Mesenchymal stem cell (in vitro differentiated cells and primary cell): ENCODE measurements at regions not wholly inside any gene's neighbourhood (a gene's known extent, or its start where the extent isn't known, plus 50 kb on each side); places are given as distances from the start of the nearest gene placed in this dataset.

Source experiments
- DNase-seq: peaks from one replicate; pipeline ENCODE4 v3.0.0-alpha.2; 2013
- H2AFZ ChIP-seq: one replicate; pipeline ENCODE4 v1.6.1; 2013; ENCODE audit warnings: low read depth, mild to moderate bottlenecking, control low read depth, inconsistent platforms, low read length, moderate library complexity
- H2AK5ac ChIP-seq: 2 replicates; pipeline ENCODE4 v1.6.1; 2013; ENCODE audit warnings: low read length, moderate library complexity, mild to moderate bottlenecking, inconsistent platforms; ENCODE audit not compliant: severe bottlenecking
- H2BK120ac ChIP-seq: one replicate; pipeline ENCODE4 v1.6.1; 2013; ENCODE audit warnings: low read depth, mild to moderate bottlenecking, inconsistent platforms, low read length, moderate library complexity
- H2BK12ac ChIP-seq, 2 experiments: one replicate each; pipeline ENCODE4 v1.6.1; 2013; ENCODE audit warnings: inconsistent platforms in 2 of 2, low read length in 2 of 2, mild to moderate bottlenecking in 2 of 2, moderate library complexity in 2 of 2, control low read depth in 1 of 2
- H2BK15ac ChIP-seq: one replicate; pipeline ENCODE4 v1.6.1; 2013; ENCODE audit warnings: mild to moderate bottlenecking, low read depth, inconsistent platforms; ENCODE audit not compliant: poor library complexity, severe bottlenecking
- H2BK5ac ChIP-seq: 2 replicates; pipeline ENCODE4 v1.6.1; 2013; ENCODE audit warnings: low read depth, mild to moderate bottlenecking, low read length, control low read depth, inconsistent platforms; ENCODE audit not compliant: poor library complexity, severe bottlenecking
- H3K14ac ChIP-seq, 2 experiments: one replicate each; pipeline ENCODE4 v1.6.1; 2013; ENCODE audit warnings: inconsistent platforms in 2 of 2, low read length in 2 of 2, control low read depth in 1 of 2, mild to moderate bottlenecking in 1 of 2, moderate library complexity in 1 of 2
- H3K18ac ChIP-seq, 2 experiments: one replicate each; pipeline ENCODE4 v1.6.1; 2013; ENCODE audit warnings: inconsistent platforms in 2 of 2, low read length in 2 of 2, control low read depth in 1 of 2, low read depth in 1 of 2, mild to moderate bottlenecking in 1 of 2
- H3K23ac ChIP-seq, 2 experiments: one replicate each; pipeline ENCODE4 v1.6.1; 2013; ENCODE audit warnings: inconsistent platforms in 2 of 2, low read length in 2 of 2, mild to moderate bottlenecking in 2 of 2, moderate library complexity in 2 of 2, control low read depth in 1 of 2
- H3K27ac ChIP-seq: 2 replicates; pipeline ENCODE4 v1.5.1; 2013; ENCODE audit warnings: mild to moderate bottlenecking, moderate library complexity, low read length, control low read depth, inconsistent platforms; ENCODE audit not compliant: poor library complexity, severe bottlenecking
- H3K27me3 ChIP-seq, 2 experiments: 2 replicates each; pipeline versions ENCODE4 v1.6.1 to v1.7.0; 2013; ENCODE audit warnings: low read length in 2 of 2, mild to moderate bottlenecking in 2 of 2, moderate library complexity in 2 of 2, control low read depth in 1 of 2, inconsistent platforms in 1 of 2; ENCODE audit not compliant: control insufficient read depth in 1 of 2, insufficient read depth in 1 of 2
- H3K36me3 ChIP-seq, 2 experiments: 2 replicates each; pipeline versions ENCODE4 v1.6.1 to v1.7.0; 2013; ENCODE audit warnings: low read length in 2 of 2, control low read depth in 1 of 2, inconsistent platforms in 1 of 2, low read depth in 1 of 2, mild to moderate bottlenecking in 1 of 2; ENCODE audit not compliant: insufficient read depth in 2 of 2, control insufficient read depth in 1 of 2
- H3K4ac ChIP-seq, 2 experiments: one replicate each; pipeline ENCODE4 v1.6.1; 2013; ENCODE audit warnings: inconsistent platforms in 2 of 2, low read length in 2 of 2, mild to moderate bottlenecking in 2 of 2, moderate library complexity in 2 of 2, control low read depth in 1 of 2, low read depth in 1 of 2
- H3K4me1 ChIP-seq: 2 replicates; pipeline ENCODE4 v1.6.1; 2013; ENCODE audit warnings: low read depth, low read length, control low read depth; ENCODE audit not compliant: control insufficient read depth, insufficient read depth
- H3K4me2 ChIP-seq: 2 replicates; pipeline ENCODE4 v1.6.1; 2013; ENCODE audit warnings: low read length, mild to moderate bottlenecking, inconsistent platforms; ENCODE audit not compliant: poor library complexity, severe bottlenecking
- H3K4me3 ChIP-seq, 2 experiments: 2 replicates each; pipeline versions ENCODE4 v1.5.1 to v1.7.0; 2013; ENCODE audit warnings: low read length in 2 of 2, mild to moderate bottlenecking in 2 of 2, control low read depth in 1 of 2, low read depth in 1 of 2; ENCODE audit not compliant: insufficient read depth in 1 of 2
- H3K79me1 ChIP-seq: replicated peaks from 2 replicates; pipeline ENCODE4 v1.6.1; 2013; ENCODE audit warnings: mild to moderate bottlenecking, control low read depth, low read length, inconsistent platforms; ENCODE audit not compliant: poor library complexity, severe bottlenecking
- H3K9ac ChIP-seq: 2 replicates; pipeline ENCODE4 v1.7.0; 2013; ENCODE audit warnings: mild to moderate bottlenecking, low read length, moderate library complexity
- H3K9me3 ChIP-seq: 2 replicates; pipeline ENCODE4 v1.7.0; 2013; ENCODE audit warnings: mild to moderate bottlenecking, low read length; ENCODE audit not compliant: control insufficient read depth
- H4K8ac ChIP-seq: one replicate; pipeline ENCODE4 v1.6.1; 2013; ENCODE audit warnings: inconsistent platforms, mild to moderate bottlenecking, low read length, moderate library complexity
- H4K91ac ChIP-seq: one replicate; pipeline ENCODE4 v1.6.1; 2013; ENCODE audit warnings: mild to moderate bottlenecking, low read length, inconsistent platforms
- WGBS: methylation state at CpG from one replicate; pipeline ENCODE4 v1.1.7; 2013; ENCODE audit warnings: mixed read lengths; 5-methylcytosine and 5-hydroxymethylcytosine counted together

DNA sequence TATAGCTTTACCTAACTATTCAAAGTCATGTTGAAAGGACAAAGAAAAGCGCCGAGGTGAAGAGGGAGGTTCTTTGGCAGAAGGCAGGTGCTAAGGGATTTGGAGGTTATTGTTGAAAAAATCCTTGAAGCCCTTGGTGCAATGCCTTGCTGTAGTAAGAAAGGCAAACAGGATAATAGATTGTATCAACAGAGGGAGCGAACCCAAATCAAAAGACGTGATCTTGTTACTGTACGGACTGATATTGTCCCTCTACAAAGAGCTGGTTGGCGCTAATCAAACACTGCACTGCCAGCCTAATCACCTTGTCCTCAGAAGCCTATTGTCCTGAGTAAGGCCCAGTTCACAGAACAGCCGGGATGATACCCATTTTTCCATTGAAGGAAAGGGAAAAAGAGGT lies 182.9 kb downstream of the ZIC3 start:
- Histone ChIP-seq H3K4me3 (no peak overlapping the region), H3K36me3 (no peaks in the 10 kb centered on the region), H3K4me2 (no peak overlapping the region), H2BK5ac (no peak overlapping the region), H3K4me1 (no peaks in the 10 kb centered on the region), H2AFZ (no peak overlapping the region), H3K9me3 (no peaks in the 10 kb centered on the region), H3K18ac (no peak overlapping the region), H3K9ac (no peak overlapping the region), H3K27ac (no peak overlapping the region), H2BK12ac (no peak overlapping the region), H3K4ac (no peak overlapping the region), H3K14ac (no peak overlapping the region), H3K79me1 (no peaks in the 10 kb centered on the region), H2AK5ac (no peak overlapping the region), H4K8ac (no peak overlapping the region), H2BK15ac (no peak overlapping the region), H3K27me3 (no peaks in the 10 kb centered on the region), H4K91ac (no peak overlapping the region), H3K23ac (no peak overlapping the region), H2BK120ac (no peak overlapping the region)
- WGBS: 41% methylated on average over 5 of the region's 7 CpGs
- DNase-seq: no peak

DNA sequence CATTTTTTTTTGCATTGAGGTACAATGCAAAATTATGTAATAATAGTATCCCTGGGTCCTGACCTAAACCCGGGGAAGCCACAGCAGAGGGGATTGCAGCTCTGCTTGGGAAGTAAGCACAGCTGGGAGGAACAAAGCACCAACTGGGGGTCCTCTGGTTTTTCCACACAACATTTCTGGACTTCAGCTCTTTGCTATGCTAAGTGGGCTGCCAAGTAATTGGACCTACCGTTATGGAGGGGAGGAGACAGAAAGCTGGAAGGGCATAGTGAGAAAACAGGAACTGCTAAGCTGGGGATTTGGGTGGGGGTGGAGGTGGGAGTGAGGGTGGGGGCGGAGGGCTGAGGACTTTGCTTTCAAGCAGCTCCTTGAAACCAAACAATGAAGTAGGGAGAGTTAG lies 183.3 kb downstream of the ZIC3 start:
- no peaks in the 10 kb centered on the region for H3K4me1 ChIP-seq
- H3K9ac ChIP-seq: no peak overlapping the region
- no peak overlapping the region for H2AK5ac ChIP-seq
- no peak overlapping the region for H3K4me3 ChIP-seq
- no peak overlapping the region for H2BK120ac ChIP-seq
- no peaks in the 10 kb centered on the region for H3K36me3 ChIP-seq
- no peak overlapping the region for H3K4ac ChIP-seq
- no peak overlapping the region for H4K8ac ChIP-seq
- no peak overlapping the region for H2BK15ac ChIP-seq
- H2BK12ac ChIP-seq: no peak overlapping the region
- H3K23ac ChIP-seq: no peak overlapping the region
- no peak overlapping the region for H3K4me2 ChIP-seq
- H3K14ac ChIP-seq: no peak overlapping the region
- WGBS: 2% methylated on average over 2 of the region's 3 CpGs
- H3K18ac ChIP-seq: no peak overlapping the region
- no peaks in the 10 kb centered on the region for H3K27me3 ChIP-seq
- DNase-seq: no peak
- H4K91ac ChIP-seq: no peak overlapping the region
- no peaks in the 10 kb centered on the region for H3K9me3 ChIP-seq
- no peak overlapping the region for H2BK5ac ChIP-seq
- no peaks in the 10 kb centered on the region for H3K79me1 ChIP-seq
- no peak overlapping the region for H2AFZ ChIP-seq
- no peak overlapping the region for H3K27ac ChIP-seq

DNA sequence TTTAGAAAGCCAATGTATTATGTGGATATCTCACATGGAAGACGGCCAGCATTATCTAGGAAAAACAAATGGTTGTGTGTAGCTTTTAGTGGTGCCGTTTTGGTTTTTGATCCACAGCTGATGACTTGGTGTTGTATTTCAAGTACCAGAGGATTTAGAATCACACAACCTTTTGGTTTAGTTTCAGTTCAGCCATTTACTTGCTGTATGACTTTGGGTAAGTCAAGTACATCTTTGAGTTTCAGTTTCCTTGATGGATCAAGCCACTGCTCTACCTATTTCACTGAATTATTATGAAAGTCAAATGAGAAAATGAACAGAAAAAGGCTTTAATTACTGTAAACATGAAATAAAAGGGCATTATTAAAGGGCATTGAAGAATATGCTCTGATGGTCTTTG lies 205.6 kb downstream of the ZIC3 start:
- Histone ChIP-seq H2BK5ac (no peak overlapping the region), H3K9me3 (peaks cover 6% of the 10 kb centered on the region)

DNA sequence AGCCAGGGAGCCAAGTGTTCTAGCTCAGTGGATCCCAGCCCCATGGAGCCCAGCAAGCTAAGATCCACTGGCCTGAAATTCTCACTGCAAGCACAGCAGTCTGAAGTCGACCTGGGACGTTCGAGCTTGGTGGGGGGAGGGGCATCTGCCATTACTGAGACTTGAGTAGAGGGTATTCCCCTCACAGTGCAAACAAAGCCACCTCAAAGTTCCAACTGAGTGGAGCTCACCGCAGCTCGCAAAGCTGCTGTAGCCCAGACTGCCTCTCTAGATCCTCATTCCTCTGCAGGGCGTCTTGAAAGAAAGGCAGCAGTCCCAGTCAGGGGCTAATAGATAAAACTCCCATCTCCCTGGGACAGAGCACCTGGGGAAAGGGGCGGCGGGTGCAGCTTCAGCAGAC lies 226.3 kb downstream of the ZIC3 start:
- Histone ChIP-seq H3K18ac (no peak overlapping the region), H3K14ac (no peak overlapping the region)

More for the DNA sequence above, 205.6 kb downstream of the ZIC3 start:
- Histone ChIP-seq H2AFZ (no peak overlapping the region), H3K4me3 (no peak overlapping the region), H3K23ac (no peak overlapping the region), H3K18ac (no peak overlapping the region), H3K27ac (no peak overlapping the region), H3K4ac (no peak overlapping the region), H3K79me1 (no peaks in the 10 kb centered on the region), H3K4me1 (no peaks in the 10 kb centered on the region), H3K9ac (no peak overlapping the region), H3K14ac (no peak overlapping the region), H4K8ac (no peak overlapping the region), H3K27me3 (no peaks in the 10 kb centered on the region), H2BK15ac (no peak overlapping the region), H3K36me3 (no peaks in the 10 kb centered on the region), H2BK12ac (no peak overlapping the region), H2BK120ac (no peak overlapping the region), H4K91ac (no peak overlapping the region), H3K4me2 (no peak overlapping the region), H2AK5ac (no peak overlapping the region)
- DNase-seq: no peak
- 76% methylated on average over 2 of the region's 2 CpGs for WGBS

More for the DNA sequence above, 226.3 kb downstream of the ZIC3 start:
- H3K23ac ChIP-seq: no peak overlapping the region
- H3K4me1 ChIP-seq: no peaks in the 10 kb centered on the region
- H2BK5ac ChIP-seq: no peak overlapping the region
- H3K36me3 ChIP-seq: no peaks in the 10 kb centered on the region
- no peaks in the 10 kb centered on the region for H3K79me1 ChIP-seq
- no peak overlapping the region for H4K8ac ChIP-seq
- no peak overlapping the region for H2AFZ ChIP-seq
- H4K91ac ChIP-seq: no peak overlapping the region
- no peaks in the 10 kb centered on the region for H3K9me3 ChIP-seq
- H3K4ac ChIP-seq: no peak overlapping the region
- no peak for DNase-seq
- no peak overlapping the region for H3K4me2 ChIP-seq
- H2BK120ac ChIP-seq: no peak overlapping the region
- H2BK12ac ChIP-seq: no peak overlapping the region
- H2BK15ac ChIP-seq: no peak overlapping the region
- H3K9ac ChIP-seq: no peak overlapping the region
- 61% methylated on average over 8 of the region's 8 CpGs for WGBS
- H3K27me3 ChIP-seq: no peaks in the 10 kb centered on the region
- H3K4me3 ChIP-seq: no peak overlapping the region
- H2AK5ac ChIP-seq: no peak overlapping the region
- H3K27ac ChIP-seq: no peak overlapping the region
